ENCODE measurements at regions not wholly inside any gene's neighbourhood (a gene's known extent, or its start where the extent isn't known, plus 50 kb on each side); places are given as distances from the start of the nearest gene placed in this dataset.

GRCh38 chr11:116567721-116568242 lies 205.0 kb downstream of the BUD13 start:
- DNase-seq (ENCODE audit: low spot score in 2 of 2) (no peak), FAIRE-seq (no peak)

GRCh38 chr11:116563712-116564047 lies 209.1 kb downstream of the BUD13 start:
- DNase-seq (ENCODE audit: low spot score in 2 of 2) (no peak), FAIRE-seq (no peak)

GRCh38 chr11:116563028-116563711 lies 209.6 kb downstream of the BUD13 start:
- FAIRE-seq: no peak
- DNase-seq (ENCODE audit: low spot score in 2 of 2): peak in 1 of 2 donors; percentile 33

GRCh38 chr11:116560589-116560988 lies 212.2 kb downstream of the BUD13 start:
- DNase-seq (ENCODE audit: low spot score in 2 of 2) (no peak), FAIRE-seq (no peak)

DNA sequence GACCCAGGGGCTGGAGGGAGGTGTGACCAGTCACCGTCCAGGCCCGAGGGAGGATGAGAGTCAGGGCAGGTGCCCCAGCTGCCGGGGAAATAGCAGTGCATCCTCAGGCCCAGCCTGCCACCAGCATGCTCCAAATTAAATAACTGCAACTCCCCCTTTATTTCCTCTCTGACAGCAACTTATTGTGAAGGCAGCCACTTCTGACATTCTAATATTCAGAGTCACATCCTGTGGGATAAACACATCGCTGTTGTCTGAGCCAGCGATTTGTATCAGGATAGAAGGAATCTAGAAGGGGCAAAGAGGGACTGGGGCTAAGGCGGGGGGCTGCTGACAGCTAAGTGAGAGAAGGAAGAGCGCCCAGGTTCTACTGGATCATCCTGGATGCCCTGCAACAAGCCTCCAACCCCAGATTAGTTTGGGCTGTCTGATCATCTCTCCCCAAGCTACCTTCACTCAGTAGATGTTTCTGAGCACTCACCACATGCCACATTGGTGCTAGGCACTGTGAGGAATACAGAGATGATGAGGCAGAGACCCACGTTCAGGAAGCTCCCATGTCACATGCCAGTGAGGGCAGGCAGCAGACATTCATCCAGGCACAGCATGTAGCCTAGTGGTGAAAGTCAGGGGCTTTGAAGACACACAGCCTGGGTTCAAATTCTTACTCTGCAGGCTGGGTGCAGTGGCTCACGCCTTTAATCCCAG lies 214.1 kb downstream of the BUD13 start:
- DNase-seq (ENCODE audit: low spot score in 2 of 2): no peak
- FAIRE-seq: no peak

- FAIRE-seq (no peak), DNase-seq (ENCODE audit: low spot score in 2 of 2) (no peak)
Measured at GRCh38 chr11:116557282-116557681, 215.5 kb downstream of the BUD13 start.

DNA sequence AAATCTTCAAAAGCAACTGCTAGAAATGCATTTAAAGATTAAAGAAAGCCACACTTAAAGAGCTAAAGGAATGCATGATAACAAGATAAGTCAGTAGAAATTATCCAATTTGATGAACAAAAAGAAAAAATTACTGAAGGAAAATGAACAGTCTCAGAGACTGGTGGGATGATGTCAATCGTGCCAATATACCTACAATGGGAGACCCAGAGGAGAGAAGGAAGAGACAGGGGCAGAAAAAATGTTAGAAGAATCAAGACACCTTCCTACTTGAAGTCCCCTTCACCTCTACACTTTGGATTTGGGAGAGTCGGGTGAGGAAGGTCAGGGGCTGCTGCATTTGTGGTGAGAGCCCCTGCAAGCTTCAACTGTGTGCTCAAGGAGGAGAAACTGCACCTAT lies 216.3 kb downstream of the BUD13 start:
- DNase-seq (ENCODE audit: low spot score in 2 of 2): no peak
- FAIRE-seq: no peak

GRCh38 chr11:116553482-116553881 lies 219.3 kb downstream of the BUD13 start:
- DNase-seq (ENCODE audit: low spot score in 2 of 2): no peak
- FAIRE-seq: no peak

DNA sequence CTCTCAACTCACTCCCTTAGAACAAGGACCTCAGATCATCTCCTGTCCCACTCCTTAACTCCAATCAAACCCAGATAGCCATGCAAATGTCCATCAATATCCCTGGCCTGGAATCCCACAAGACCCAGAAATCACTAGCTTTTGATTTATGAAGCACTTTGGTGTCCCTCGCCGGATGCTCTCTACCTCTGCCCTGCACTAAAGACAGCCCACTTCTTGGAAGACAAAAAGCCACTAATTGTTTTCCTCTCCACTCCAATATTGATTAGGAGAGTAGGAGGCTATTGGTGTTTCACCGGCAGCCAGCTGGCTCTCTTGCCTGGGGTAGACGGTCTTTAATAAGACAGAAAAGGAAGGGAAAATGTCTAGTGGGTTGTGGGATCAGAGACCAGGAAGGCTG lies 221.2 kb downstream of the BUD13 start:
- DNase-seq (ENCODE audit: low spot score in 2 of 2): no peak
- FAIRE-seq: no peak

DNA sequence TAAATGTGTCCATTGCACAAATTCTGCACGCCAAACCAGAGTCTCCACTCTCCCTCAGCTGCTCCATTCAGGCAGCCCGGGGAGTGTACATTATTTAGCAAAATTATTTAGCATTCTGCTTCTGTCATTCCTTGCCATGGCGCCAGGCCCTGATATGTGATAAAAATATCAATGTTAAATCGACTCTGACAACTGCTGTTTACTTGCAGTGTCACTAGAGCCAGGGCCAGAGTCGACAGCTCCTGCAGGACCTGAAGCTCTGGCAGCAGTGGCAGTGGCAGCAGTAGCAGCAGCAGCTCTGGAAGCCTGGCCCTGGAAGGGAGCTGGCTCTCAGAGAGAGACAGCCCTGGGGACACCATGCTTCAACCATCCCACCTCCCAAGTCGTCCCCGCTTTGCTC lies 224.5 kb downstream of the BUD13 start:
- no peak for DNase-seq (ENCODE audit: low spot score in 2 of 2)
- no peak for FAIRE-seq

GRCh38 chr11:116547571-116547970 lies 225.2 kb downstream of the BUD13 start:
- FAIRE-seq (no peak), DNase-seq (ENCODE audit: low spot score in 2 of 2) (no peak)

DNA sequence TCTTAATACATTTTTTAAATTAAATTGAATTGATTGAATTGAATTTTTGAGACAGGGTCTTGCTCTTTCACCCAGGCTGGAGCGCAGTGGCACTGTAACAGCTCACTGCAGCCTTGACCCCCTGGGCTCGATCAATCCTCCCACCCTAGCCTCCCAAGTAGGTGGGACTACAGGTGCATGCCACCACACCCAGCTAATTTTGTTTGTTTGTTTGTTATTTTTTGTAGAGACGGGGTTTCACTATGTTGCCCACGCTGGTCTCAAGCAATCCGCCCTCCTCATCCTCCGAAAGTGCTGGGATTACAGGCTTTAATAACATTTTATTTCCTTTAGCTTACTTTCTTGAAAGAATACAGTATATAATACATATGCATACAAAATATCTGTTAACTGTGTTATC lies 226.9 kb downstream of the BUD13 start:
- DNase-seq (ENCODE audit: low spot score in 2 of 2): no peak
- FAIRE-seq: no peak

- FAIRE-seq (no peak), DNase-seq (ENCODE audit: low spot score in 2 of 2) (no peak)
Measured at GRCh38 chr11:116544721-116545120, 228.1 kb downstream of the BUD13 start.

- DNase-seq (ENCODE audit: low spot score in 2 of 2): no peak
Measured at GRCh38 chr11:116543911-116544475, 228.8 kb downstream of the BUD13 start.

GRCh38 chr11:116543099-116543498 lies 229.7 kb downstream of the BUD13 start:
- DNase-seq (ENCODE audit: low spot score in 2 of 2): no peak
- FAIRE-seq: no peak

More at GRCh38 chr11:116543911-116544475, 228.8 kb downstream of the BUD13 start:
- FAIRE-seq: no peak

- FAIRE-seq: no peak
- no peak for DNase-seq (ENCODE audit: low spot score in 2 of 2)
Measured at GRCh38 chr11:116542406-116542805, 230.4 kb downstream of the BUD13 start.

GRCh38 chr11:116541460-116541859 lies 231.3 kb downstream of the BUD13 start:
- DNase-seq (ENCODE audit: low spot score in 2 of 2) (no peak), FAIRE-seq (no peak)

- DNase-seq (ENCODE audit: low spot score in 2 of 2): no peak
- no peak for FAIRE-seq
Measured at GRCh38 chr11:116540645-116541304, 232.0 kb downstream of the BUD13 start.

GRCh38 chr11:116539836-116540418 lies 232.9 kb downstream of the BUD13 start:
- no peak for DNase-seq (ENCODE audit: low spot score in 2 of 2)

GRCh38 chr11:116539211-116539610 lies 233.6 kb downstream of the BUD13 start:
- FAIRE-seq (no peak), DNase-seq (ENCODE audit: low spot score in 2 of 2) (no peak)

More at GRCh38 chr11:116539836-116540418, 232.9 kb downstream of the BUD13 start:
- FAIRE-seq: no peak

DNA sequence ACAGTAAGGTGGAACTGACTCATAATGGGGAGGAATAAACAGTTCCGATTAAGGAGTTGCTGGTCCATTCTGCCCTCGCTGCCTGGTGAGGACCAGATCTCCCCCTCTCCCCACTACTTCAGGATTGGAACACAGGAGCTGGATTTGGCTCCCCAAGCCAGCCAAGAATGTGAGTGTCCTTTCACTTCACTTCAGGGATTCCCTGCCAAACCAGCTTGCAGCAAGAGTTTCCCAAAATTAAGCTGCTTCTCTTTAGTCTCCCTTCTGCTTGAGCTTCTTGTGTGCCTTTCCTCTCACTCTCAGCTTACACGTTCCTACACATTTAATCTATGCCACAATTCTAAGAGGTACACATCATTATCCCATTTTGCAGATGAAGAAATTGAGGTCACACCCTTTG lies 234.1 kb downstream of the BUD13 start:
- no peak for FAIRE-seq
- no peak for DNase-seq (ENCODE audit: low spot score in 2 of 2)

Measured in frontal cortex (tissue), 3 donors.